ENCODE measurements at regions not wholly inside any gene's neighbourhood (a gene's known extent, or its start where the extent isn't known, plus 50 kb on each side); places are given as distances from the start of the nearest gene placed in this dataset.

DNA sequence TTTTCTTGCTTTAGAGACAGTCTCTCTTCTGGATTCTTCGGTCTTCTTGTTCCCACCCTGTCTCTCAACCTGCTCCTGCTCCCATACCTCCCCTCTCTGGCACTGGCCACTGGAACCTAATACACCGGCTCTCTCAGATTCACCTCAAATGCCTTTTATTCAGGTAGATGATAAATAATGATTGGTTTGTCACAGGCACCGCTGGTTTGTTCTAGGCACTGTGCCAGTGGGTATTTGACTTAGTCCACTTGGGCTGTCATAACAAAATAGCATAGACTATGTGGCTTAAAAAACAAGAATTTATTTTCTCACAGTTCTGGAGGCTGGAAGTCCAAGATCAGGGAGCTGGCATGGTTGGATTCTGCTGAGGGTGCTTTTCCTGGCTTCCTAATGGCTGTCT, 278.2 kb upstream of the STT3B start:
- DNase-seq = no peak

DNA sequence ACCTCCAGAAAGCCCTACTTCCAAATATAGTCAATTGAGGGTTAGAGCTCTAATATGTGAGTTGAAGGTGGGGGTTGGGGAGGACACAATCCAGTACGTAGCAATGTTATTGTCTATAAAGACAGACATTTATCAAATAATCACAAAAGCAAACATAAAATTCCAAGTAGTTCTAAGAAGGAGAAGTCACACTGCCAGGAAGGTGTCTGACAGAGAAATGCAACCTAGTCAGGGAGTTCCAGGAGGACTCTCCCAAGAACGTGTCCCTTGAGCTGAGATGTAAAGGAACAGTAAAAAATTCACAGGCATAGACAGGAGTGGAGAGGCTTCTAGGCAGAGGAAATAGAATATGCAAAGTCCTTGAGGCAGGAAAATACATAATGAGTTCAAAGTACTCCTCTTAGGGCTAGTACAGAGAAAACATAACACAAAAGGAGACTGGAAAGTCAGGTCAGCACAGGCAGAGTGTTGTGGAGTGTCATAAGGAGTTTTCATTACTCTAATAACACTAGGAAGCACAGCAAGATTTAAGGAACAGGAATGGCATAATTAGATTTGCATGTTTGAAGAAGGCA, 277.6 kb upstream of the STT3B start:
- no peak for DNase-seq

- DNase-seq = no peak
Observed at GRCh38 chr3:31262201-31262600, 270.5 kb upstream of the STT3B start.

DNA sequence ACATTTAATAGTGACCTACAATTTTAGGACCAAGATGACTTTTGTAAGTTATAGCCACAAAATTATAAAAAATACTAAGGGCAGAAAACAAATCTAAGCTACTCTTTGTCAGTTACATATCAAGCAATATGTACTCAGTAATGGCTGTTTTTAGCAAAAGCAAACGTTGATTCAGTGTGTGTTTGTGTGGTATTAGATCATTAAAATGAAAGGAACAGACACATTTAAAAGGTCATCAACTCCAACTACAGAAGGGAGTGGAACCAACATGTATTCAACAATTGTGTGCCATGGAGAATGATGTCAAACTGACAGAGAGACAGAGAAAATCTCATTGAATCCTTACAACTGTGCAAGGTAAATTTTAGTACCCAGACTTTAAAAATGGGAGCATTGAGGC, 268.8 kb upstream of the STT3B start:
- no peak for DNase-seq

DNA sequence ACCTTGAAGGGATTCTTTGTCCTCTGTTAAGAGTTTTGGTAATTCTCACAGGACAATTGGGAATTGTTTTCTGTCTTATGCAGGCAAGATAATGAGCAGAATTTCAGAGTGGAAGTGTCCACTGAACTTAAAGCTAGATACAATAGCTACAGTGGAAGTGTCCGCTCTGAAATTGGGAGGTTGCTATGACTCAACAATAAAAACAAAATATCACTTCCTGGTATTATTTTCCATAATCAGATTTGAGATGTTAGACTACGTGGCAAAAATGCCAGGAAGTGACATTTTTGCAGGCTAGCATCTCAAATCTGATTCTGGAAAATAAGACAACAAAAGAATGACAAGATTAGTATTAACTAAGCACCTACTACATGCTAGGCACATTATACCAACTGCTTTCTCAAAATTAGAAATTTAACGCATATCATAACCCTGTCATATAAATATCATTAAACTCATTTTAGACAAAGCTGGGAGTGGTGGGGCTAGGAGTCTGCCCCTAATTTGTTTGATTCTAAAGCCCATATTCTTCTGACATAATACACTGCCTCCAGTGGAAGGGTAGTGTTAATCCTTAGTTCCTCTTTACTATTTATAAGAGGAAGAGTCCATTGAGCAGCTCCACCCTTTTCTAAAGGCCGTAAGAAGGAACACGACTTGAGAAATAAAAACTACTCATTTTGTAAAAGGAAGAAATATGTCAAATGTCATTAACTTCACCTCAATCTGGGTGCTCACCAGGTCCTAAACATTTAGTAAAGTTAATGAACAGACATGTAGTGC, 266.9 kb upstream of the STT3B start:
- DNase-seq = no peak

DNA sequence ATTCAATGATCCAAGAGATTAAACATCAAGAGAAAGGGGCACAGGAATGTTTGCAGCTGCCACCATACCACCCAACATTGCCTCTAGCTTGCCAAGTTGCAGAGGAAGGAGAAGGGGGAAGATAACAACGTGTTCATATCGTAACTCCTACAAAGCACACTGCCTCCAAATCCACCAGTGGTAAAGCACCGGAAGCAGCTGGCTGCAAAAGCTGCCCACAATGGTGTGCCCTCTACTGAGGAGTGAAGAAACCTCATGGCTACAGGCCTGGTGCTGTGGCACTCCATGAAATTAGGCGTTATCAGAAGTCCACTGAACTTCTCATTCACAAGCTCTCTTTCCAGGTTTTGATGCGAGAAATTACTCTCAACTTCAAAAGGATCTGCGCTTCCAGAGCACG, 263.9 kb upstream of the STT3B start:
- no peak for DNase-seq

DNA sequence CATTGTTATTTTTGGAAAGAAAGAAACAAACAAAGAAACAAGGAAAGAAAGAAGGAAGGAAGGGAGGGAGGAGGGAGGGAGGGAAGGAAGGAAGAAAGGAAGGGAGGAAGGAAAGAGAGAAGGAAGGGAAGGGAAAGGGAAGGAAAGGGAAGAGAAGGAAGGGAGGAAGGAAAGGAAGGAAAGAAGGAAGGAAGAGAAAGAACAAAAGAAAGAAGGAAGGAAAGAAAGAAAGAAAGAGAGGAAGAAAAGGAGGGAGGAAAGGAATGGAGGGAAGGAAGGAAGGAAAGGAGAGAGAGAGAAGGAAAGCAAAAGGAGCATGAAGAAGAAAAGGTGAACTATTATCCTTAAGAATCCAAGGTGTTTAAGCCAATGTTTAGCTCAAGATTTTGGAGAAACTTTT, 262.7 kb upstream of the STT3B start:
- DNase-seq = no peak

GRCh38 chr3:31274326-31275024, 258.2 kb upstream of the STT3B start:
- no peak for DNase-seq

- no peak for DNase-seq
Observed at GRCh38 chr3:31275038-31275572, 257.6 kb upstream of the STT3B start.

- no peak for DNase-seq
Observed at GRCh38 chr3:31275583-31275982, 257.1 kb upstream of the STT3B start.

DNA sequence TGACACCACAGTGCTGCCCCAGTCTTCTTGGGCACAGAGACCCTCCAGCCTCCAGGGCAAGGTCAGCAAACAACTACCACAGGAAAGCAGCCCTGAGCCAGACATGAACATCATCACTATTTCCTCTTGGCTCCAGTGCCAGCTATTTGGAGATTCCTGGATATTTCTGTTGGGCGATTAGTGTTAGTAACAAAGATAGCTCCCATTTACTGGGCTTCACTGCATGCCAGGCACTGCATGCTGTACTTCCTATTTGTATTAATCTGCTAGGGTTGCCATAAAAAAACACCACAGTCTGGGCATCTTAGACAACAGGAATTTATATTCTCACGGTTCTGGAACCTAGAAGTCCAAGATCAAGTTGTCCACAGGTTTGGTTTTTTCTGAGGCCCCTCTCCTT, 255.1 kb upstream of the STT3B start:
- DNase-seq = no peak

DNA sequence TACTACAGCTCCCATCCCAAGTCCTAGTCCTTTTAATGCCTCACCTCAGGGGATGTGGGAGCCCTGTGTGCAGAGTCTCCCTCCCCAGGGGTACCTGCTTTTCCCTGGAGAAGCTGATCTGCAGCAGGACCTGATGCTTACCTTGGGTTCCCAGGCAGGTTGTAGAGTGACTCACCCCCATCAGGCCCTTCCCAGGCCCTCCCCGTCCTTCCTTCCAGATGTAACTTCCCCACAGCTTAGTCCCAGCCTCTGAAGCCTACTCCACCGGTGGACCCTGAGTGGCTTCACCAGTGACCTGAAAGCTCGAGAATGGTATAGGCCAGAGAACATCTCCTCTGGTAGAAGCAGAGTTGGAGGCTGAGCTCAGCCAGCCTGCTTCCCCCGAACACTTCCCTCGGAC, 254.2 kb upstream of the STT3B start:
- no peak for DNase-seq

- DNase-seq = no peak
Observed at GRCh38 chr3:31284776-31285175, 247.9 kb upstream of the STT3B start.

DNA sequence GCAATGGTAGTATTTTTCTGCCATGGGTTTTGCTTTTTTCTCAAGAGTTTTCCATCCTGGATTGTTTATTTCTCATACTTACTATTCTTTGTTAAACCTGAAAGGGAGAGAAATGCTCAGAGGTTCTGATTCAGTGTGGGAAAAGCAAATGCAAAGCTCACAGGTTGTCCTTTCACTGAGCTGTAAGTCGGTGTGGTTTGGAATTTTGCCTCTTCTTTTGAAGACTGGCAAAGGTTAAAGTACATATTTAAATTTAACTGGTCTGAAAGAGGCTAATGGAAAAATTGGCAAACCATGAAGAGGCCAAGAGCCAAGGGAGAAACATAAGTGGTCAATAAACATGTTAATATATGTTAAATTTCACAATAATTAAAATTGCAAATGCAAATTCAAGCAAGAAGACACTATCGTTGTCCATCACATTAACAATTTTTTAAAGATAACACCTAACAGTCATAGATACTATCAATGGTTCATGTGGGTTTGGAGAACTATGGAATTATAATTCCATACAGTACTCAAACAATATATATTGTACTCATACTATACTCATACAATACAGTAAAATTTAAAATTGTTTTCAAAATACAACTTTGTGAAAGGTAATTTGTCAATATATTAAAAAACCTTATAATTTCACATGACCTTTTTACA, 246.8 kb upstream of the STT3B start:
- DNase-seq = no peak

DNA sequence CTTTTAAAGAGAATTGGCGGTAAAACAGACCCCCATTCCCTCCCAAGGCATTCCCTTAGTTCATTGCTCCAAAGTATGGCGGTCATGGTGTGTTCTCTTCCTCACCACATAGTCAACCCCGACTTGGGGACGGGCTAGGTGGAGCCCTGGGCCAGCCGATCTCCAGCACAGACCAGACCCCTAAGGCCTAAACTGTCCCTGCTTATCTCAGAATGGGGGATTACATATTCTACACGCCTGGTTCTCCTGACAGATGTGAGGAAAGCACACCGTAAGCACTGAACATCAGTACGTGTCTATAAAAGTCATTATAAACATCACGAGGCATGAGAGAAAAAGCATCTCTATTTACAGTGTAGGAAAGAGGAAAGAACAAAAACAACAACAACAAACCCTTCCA, 244.5 kb upstream of the STT3B start:
- no peak for DNase-seq

DNA sequence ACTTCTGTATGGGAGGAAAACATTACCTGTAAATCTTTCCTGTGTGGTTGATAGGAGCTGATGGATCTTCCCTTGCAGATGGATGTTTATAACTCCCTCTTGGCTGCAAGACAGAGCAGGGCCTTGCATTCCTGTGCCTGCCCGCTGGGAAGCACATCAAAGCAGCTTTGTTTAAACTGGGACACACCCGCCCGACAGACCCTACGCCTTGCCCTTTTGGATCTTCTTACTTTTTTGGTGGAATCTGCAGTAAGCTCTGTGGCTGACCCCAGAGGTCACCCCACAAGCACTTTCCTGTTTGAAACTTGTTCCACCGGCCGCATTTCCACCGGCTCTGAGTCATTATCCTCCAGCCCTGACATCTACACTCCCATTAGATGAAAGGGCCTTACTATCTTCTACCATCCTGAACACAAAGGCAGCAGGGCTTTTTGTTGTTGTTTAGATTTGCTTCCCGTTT, 244.1 kb upstream of the STT3B start:
- DNase-seq = peak; percentile 1

DNA sequence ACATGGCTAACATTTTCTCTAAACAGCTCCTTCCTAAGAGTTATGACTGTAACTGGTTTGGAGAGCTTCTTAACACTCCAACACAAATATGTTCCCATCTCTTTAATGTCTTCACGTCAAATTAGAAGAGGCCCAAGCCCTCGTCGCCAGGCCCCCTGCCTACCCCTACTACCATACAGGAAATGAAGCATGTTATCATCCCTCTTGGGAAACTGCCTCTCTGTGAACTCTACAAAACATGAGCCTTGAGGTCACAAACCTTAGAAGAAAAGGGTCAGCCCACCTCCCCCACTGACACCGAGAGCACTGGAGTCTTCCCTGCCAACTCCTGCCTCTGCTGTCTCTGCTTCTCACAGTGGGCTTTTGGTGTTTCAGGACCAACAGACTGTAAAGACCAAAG, 243.1 kb upstream of the STT3B start:
- DNase-seq = no peak

GRCh38 chr3:31290046-31290445, 242.7 kb upstream of the STT3B start:
- DNase-seq = no peak

GRCh38 chr3:31291818-31292217, 240.9 kb upstream of the STT3B start:
- DNase-seq = no peak

DNA sequence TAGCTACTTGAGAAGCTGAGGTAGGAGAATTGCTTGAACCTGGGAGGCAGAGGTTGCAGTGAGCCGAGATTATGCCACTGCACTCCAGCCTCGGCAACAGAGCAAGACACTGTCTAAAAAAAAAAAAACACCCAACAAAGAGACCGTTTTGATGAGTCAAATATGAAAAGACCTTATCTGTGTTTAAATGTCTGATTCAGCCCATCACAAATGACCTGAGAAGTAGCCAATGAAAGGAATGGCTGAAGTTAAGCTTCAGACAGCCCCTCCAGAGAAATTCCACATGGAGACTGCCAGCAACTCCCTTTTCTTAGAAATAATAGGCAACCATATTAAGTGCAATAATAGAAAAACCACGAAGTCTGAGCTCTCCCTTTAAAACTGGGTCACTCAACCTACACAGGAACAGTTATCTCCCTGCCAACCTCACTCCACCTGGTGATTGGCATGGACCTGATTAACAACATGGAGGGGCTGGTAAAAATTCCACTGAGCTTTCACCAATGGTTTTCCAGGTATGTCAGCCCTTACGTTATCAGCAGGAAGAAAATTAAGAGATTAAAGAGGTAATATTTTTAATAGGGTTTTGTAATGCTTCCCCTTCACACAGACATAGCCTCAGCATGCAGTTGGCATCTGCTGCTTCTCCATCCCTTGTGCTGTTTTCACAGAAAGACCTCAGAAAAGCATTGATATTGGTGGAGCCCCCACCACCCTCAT, 238.1 kb upstream of the STT3B start:
- DNase-seq = no peak

DNA sequence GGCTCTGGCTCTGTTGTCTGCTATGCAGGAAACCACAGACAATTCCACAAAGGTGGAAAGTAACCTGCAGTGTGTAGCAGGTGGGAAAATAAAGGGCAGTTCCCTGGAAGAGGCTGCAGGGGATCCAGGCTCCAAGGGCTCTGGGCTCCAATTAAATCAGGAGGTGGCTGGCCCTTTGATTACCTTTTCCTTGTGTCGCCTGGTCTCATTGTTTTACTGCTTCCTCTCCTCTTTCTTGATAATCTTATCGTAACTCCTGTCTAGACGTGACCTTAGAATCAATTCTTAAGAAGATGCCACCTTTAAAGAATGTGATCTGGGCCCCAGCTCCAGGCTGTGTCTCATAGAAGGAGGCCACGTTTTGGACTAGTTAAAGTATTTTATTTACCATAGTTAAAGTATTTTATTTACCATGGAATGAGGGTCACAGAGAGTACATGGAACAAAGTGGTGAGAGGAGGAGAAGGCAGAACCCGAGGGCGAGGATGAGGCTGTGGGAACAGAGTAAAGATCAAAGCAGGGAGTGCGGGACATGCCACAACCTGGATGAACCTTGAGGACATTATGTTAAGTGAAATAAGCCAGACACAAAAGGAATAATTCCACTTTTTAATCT, 237.5 kb upstream of the STT3B start:
- DNase-seq = no peak

- DNase-seq = no peak
Observed at GRCh38 chr3:31297726-31298298, 234.9 kb upstream of the STT3B start.
